Keratinocyte (primary cell): ENCODE measurements at regions not wholly inside any gene's neighbourhood (a gene's known extent, or its start where the extent isn't known, plus 50 kb on each side); places are given as distances from the start of the nearest gene placed in this dataset.

ENCODE experiments used
- DNase-seq: peaks from one replicate; pipeline ENCODE4 v3.0.0-alpha.2; 2011; ENCODE audit warnings: low read depth, missing footprints, low spot score
- FAIRE-seq: peaks from 2 replicates; lab custom pipeline; 2011; peaks lifted over from hg19 to GRCh38; lab: Jason Lieb, UNC
- H2AFZ ChIP-seq: 2 replicates; pipeline ENCODE4 v1.6.0; 2012; ENCODE audit warnings: low read length, control low read depth, inconsistent platforms; ENCODE audit not compliant: control insufficient read depth
- H3K27ac ChIP-seq: 2 replicates; pipeline ENCODE4 v1.5.1; 2011; ENCODE audit warnings: low read length; ENCODE audit not compliant: control insufficient read depth, insufficient read depth
- H3K27me3 ChIP-seq: 3 replicates; pipeline ENCODE4 v1.6.0; 2011; ENCODE audit warnings: low read length; ENCODE audit not compliant: control insufficient read depth, insufficient read depth; ENCODE audit errors: extremely low read depth
- H3K36me3 ChIP-seq, 2 experiments: 2 replicates in 1 of 2; 3 replicates in 1 of 2; pipeline ENCODE4 v1.5.1; 2011; ENCODE audit warnings: low read length in 2 of 2, mild to moderate bottlenecking in 1 of 2; ENCODE audit not compliant: control insufficient read depth in 2 of 2, insufficient read depth in 2 of 2; ENCODE audit errors: extremely low read depth in 1 of 2
- H3K4me1 ChIP-seq: 3 replicates; pipeline ENCODE4 v1.5.1; 2011; ENCODE audit warnings: low read length; ENCODE audit not compliant: control insufficient read depth, insufficient read depth; ENCODE audit errors: extremely low read depth
- H3K4me2 ChIP-seq: 3 replicates; pipeline ENCODE4 v1.6.0; 2011; ENCODE audit warnings: low read depth, low read length; ENCODE audit not compliant: control insufficient read depth, insufficient read depth; ENCODE audit errors: extremely low read depth
- H3K4me3 ChIP-seq, 3 experiments: fragments of 200-600 bp in 1 of 3; sonication (generic) in 1 of 3; 2 replicates in 2 of 3; 3 replicates in 1 of 3; pipeline ENCODE4 v1.5.1; 2011 to 2016; ENCODE audit warnings: low read length in 3 of 3, mild to moderate bottlenecking in 3 of 3, control low read depth in 2 of 3, inconsistent platforms in 1 of 3, low read depth in 1 of 3, mixed read lengths in 1 of 3, mixed run types in 1 of 3, moderate library complexity in 1 of 3; ENCODE audit not compliant: control insufficient read depth in 2 of 3, insufficient read depth in 2 of 3; ENCODE audit errors: extremely low read depth in 1 of 3
- H3K79me2 ChIP-seq: 2 replicates; pipeline ENCODE4 v1.6.0; 2012; ENCODE audit warnings: low read length; ENCODE audit not compliant: control insufficient read depth, insufficient read depth
- H3K9ac ChIP-seq: 3 replicates; pipeline ENCODE4 v1.6.0; 2011; ENCODE audit warnings: low read length; ENCODE audit not compliant: control insufficient read depth, insufficient read depth; ENCODE audit errors: extremely low read depth
- H3K9me1 ChIP-seq: 3 replicates; pipeline ENCODE4 v1.6.0; 2011; ENCODE audit warnings: low read length; ENCODE audit not compliant: control insufficient read depth, insufficient read depth; ENCODE audit errors: extremely low read depth
- H3K9me3 ChIP-seq: 2 replicates; pipeline ENCODE4 v1.5.1; 2012; ENCODE audit warnings: low read depth, low read length; ENCODE audit not compliant: control insufficient read depth
- H4K20me1 ChIP-seq: 3 replicates; pipeline ENCODE4 v1.6.0; 2011; ENCODE audit warnings: low read length; ENCODE audit not compliant: control insufficient read depth, insufficient read depth; ENCODE audit errors: extremely low read depth
- CTCF ChIP-seq, 3 experiments: IDR thresholded peaks in 1 of 3; conservative IDR thresholded peaks in 1 of 3; optimal IDR thresholded peaks in 1 of 3; 2 replicates in 2 of 3; 3 replicates in 1 of 3; pipeline versions ENCODE3 to v1.5.1; 2011; ENCODE audit warnings: low read length in 3 of 3, mild to moderate bottlenecking in 3 of 3, moderate library complexity in 2 of 3, control low read depth in 1 of 3, inconsistent platforms in 1 of 3; ENCODE audit not compliant: insufficient read depth in 2 of 3; ENCODE audit errors: extremely low read depth in 1 of 3
- EZH2 ChIP-seq: IDR thresholded peaks from one replicate; pipeline ENCODE4 v1.6.1; 2012; ENCODE audit warnings: inconsistent platforms, mild to moderate bottlenecking, low read length, moderate library complexity
- dilution Hi-C: fragments of 300-500 bp; cut with MboI; formaldehyde crosslinking; loops from one replicate; pipeline ENCODE4 v1.7.0; 2020; ENCODE audit warnings: low sequenced_read_pairs; ENCODE audit not compliant: extremely low pct_ligation_motif_present

- no peaks in the 10 kb centered on the region for H3K9me1 ChIP-seq
- no peaks in the 10 kb centered on the region for H3K36me3 ChIP-seq
- TF ChIP-seq CTCF (optimal IDR thresholded peaks at IDR 0.05 in 1 of 3, IDR thresholded peaks at IDR 0.05 in 1 of 3, conservative IDR thresholded peaks at IDR 0.05 in 1 of 3; ENCODE audit: extremely low read depth in 1 of 3, insufficient read depth in 2 of 3, low read length in 3 of 3) (no peak), EZH2 (no peak)
- H3K27ac ChIP-seq, result no peak overlapping the region
- peaks cover 9% of the 10 kb centered on the region for H3K9me3 ChIP-seq
- FAIRE-seq (no peak), DNase-seq (no peak)
- no peak overlapping the region for H3K4me2 ChIP-seq
- dilution Hi-C loops, result no loop called here
- no peak overlapping the region for H3K4me3 ChIP-seq
- no peaks in the 10 kb centered on the region for H3K27me3 ChIP-seq
- H4K20me1 ChIP-seq, result no peaks in the 10 kb centered on the region
- no peak overlapping the region for H2AFZ ChIP-seq
- no peaks in the 10 kb centered on the region for H3K4me1 ChIP-seq
- no peak overlapping the region for H3K9ac ChIP-seq
- no peaks in the 10 kb centered on the region for H3K79me2 ChIP-seq
Observed at GRCh38 chr5:3050863-3051262, 299.4 kb upstream of the IRX2 start.

GRCh38 chr5:3049261-3049660, 297.8 kb upstream of the IRX2 start:
- no peak overlapping the region for H3K4me2 ChIP-seq
- H3K27me3 ChIP-seq, result no peaks in the 10 kb centered on the region
- H3K9me1 ChIP-seq, result no peaks in the 10 kb centered on the region
- dilution Hi-C loops, result no loop called here
- no peak for DNase-seq
- H4K20me1 ChIP-seq, result no peaks in the 10 kb centered on the region
- TF ChIP-seq CTCF (optimal IDR thresholded peaks at IDR 0.05 in 1 of 3, IDR thresholded peaks at IDR 0.05 in 1 of 3, conservative IDR thresholded peaks at IDR 0.05 in 1 of 3; ENCODE audit: extremely low read depth in 1 of 3, insufficient read depth in 2 of 3, low read length in 3 of 3) (no peak), EZH2 (no peak)
- no peak overlapping the region for H2AFZ ChIP-seq
- H3K79me2 ChIP-seq, result no peaks in the 10 kb centered on the region
- H3K36me3 ChIP-seq, result no peaks in the 10 kb centered on the region
- no peak overlapping the region for H3K27ac ChIP-seq
- H3K9ac ChIP-seq, result no peak overlapping the region
- no peaks in the 10 kb centered on the region for H3K4me1 ChIP-seq
- H3K9me3 ChIP-seq, result peaks cover 9% of the 10 kb centered on the region
- H3K4me3 ChIP-seq, result no peak overlapping the region
- no peak for FAIRE-seq
